IMR-90 (cell line): ENCODE measurements at regions not wholly inside any gene's neighbourhood (a gene's known extent, or its start where the extent isn't known, plus 50 kb on each side); places are given as distances from the start of the nearest gene placed in this dataset.

Experiments
- CEBPB ChIP-seq: IDR thresholded peaks from 2 replicates; pipeline ENCODE4 v1.6.1; 2012; ENCODE audit warnings: low read depth, low read length, improper control_type of control experiment
- MAZ ChIP-seq: IDR thresholded peaks from 2 replicates; pipeline ENCODE4 v1.6.1; 2012; ENCODE audit warnings: low read depth, mild to moderate bottlenecking, low read length, improper control_type of control experiment, moderate library complexity, borderline replicate concordance
- POLR2A ChIP-seq: IDR thresholded peaks from 2 replicates; pipeline ENCODE4 v1.6.1; 2012; ENCODE audit warnings: mild to moderate bottlenecking, low read depth, low read length
- TF ChIP-seq, protein P1 (sequence below): conservative IDR thresholded peaks from 2 replicates; pipeline ENCODE4 v1.5.1; 2012; ENCODE audit warnings: mild to moderate bottlenecking, low read depth, low read length, improper control_type of control experiment
- TF ChIP-seq, protein P2 (sequence below): fragments of 150-350 bp; IDR thresholded peaks from 2 replicates; pipeline ENCODE4 v1.6.1; 2017; ENCODE audit warnings: mild to moderate bottlenecking, antibody characterized with exemption, low read length, low read depth

DNA sequence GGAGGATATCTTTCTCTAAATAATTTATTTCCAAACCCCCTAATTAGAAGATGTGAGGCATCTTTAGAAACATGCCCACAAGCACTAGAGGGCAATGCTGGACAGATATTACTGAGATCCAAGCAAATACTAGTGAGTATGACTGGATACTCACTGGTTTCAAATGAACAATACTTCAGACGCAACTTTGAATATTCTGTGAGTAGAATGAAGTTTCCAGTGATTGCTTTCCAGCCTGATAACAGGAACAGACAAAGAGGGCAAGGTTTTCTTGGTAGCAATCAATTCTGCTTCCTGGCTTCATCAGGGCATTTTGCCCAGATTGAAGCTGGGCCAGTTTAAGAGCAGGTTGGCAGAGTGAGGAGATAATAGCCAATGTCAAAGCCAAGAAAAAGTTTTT lies 442.6 kb upstream of the PDZRN3 start:
- TF ChIP-seq, protein P1, sequence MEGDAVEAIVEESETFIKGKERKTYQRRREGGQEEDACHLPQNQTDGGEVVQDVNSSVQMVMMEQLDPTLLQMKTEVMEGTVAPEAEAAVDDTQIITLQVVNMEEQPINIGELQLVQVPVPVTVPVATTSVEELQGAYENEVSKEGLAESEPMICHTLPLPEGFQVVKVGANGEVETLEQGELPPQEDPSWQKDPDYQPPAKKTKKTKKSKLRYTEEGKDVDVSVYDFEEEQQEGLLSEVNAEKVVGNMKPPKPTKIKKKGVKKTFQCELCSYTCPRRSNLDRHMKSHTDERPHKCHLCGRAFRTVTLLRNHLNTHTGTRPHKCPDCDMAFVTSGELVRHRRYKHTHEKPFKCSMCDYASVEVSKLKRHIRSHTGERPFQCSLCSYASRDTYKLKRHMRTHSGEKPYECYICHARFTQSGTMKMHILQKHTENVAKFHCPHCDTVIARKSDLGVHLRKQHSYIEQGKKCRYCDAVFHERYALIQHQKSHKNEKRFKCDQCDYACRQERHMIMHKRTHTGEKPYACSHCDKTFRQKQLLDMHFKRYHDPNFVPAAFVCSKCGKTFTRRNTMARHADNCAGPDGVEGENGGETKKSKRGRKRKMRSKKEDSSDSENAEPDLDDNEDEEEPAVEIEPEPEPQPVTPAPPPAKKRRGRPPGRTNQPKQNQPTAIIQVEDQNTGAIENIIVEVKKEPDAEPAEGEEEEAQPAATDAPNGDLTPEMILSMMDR, result peak; percentile 55
- TF ChIP-seq POLR2A (no peak), CEBPB (no peak), MAZ (no peak)
- TF ChIP-seq, protein P2, sequence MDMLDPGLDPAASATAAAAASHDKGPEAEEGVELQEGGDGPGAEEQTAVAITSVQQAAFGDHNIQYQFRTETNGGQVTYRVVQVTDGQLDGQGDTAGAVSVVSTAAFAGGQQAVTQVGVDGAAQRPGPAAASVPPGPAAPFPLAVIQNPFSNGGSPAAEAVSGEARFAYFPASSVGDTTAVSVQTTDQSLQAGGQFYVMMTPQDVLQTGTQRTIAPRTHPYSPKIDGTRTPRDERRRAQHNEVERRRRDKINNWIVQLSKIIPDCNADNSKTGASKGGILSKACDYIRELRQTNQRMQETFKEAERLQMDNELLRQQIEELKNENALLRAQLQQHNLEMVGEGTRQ, result no peak
